NK-92 treated with Interleukin-12 subunit alpha and Interleukin-12 subunit beta, amount 100 ng/mL, for 24 hours (cell line): ENCODE measurements at regions not wholly inside any gene's neighbourhood (a gene's known extent, or its start where the extent isn't known, plus 50 kb on each side); places are given as distances from the start of the nearest gene placed in this dataset.
"Not testable (repeated sequence)": the region's sequence is repeated elsewhere in the genome, so short reads cannot be mapped to it uniquely, and the experiment has no call there.

Experiments
- DNase-seq: peaks from one replicate; lab custom pipeline; 2025; lab: John Stamatoyannopoulos, UW

GRCh38 chr6:133051240-133051639 lies 189.9 kb upstream of the EYA4 start:
- no peak for DNase-seq

- DNase-seq = no peak
Measured at GRCh38 chr6:133052465-133052864, 188.7 kb upstream of the EYA4 start.

DNA sequence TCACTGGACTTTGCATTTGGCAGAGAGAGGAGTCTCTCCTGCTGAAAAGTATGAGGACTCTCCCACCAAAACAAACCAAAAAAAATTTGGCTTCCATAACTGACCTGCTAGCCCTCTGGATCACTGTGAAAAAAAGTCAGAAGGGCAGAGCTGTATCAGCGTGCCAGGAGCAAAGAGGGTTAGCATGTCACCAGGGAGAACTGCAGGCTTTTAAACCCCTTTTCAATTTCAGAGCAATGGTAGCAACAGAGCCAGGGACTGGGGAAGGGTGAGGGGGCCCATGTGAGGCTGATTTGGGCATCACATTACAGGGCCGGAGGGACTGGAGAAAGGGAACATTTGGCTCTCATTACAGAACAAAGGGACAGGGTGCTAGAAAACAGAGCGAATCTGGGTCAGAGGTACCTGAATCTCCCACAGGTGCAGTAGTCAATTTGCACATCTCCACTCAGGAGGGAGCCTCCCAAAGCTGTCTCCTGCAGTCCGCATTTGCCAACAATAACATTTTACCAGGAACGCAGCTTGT lies 185.7 kb upstream of the EYA4 start:
- DNase-seq = no peak

DNA sequence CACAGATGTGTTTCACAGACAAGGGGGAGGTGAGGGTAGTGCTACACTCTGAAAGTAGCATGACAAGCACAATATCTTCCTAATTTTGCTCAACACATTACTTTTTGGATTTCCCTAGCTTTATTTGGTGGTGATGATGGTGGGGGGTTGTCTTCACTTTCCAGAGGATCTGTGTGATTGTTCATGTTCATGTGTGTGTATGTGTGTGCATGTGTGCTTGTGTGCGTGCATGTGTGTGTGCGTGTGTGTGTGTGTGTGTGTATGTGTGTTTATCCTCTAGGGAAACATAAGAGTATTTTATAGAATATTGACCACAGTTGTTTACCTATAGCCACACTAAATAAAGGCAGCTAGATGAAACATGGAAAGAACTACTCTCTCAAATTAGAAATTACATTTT lies 183.8 kb upstream of the EYA4 start:
- DNase-seq = no peak

- DNase-seq = no peak
Measured at GRCh38 chr6:133062077-133062476, 179.1 kb upstream of the EYA4 start.

DNA sequence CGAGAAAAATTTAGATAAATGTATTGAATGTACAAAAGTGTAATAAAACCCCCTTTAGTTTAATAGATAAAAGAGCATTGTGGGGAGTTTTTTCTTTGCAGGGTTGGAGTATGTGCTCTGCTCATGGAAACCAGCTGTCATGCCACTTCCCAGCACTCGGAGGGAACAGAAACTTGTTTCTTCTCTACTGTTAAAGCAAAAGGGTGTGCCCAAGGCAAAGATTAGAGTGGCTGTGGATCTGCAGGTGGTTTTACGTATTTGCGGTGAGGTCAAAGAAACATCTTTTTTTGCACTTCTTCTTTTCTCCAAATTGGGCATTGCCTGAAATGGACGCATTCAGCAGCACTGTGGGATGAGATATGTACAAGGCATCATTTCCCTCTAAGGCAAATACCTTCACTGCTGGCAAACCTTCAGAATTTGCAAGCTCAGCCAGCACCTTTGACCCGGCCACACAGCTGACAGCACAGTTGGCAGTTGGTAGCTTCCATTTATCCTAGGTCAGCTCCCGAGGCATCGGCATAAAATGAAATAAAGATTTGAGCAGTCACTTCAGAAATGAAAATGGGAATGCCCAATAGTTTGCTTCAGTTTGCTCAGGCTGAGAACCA lies 178.4 kb upstream of the EYA4 start:
- no peak for DNase-seq

GRCh38 chr6:133067960-133068359 lies 173.2 kb upstream of the EYA4 start:
- no peak for DNase-seq

DNA sequence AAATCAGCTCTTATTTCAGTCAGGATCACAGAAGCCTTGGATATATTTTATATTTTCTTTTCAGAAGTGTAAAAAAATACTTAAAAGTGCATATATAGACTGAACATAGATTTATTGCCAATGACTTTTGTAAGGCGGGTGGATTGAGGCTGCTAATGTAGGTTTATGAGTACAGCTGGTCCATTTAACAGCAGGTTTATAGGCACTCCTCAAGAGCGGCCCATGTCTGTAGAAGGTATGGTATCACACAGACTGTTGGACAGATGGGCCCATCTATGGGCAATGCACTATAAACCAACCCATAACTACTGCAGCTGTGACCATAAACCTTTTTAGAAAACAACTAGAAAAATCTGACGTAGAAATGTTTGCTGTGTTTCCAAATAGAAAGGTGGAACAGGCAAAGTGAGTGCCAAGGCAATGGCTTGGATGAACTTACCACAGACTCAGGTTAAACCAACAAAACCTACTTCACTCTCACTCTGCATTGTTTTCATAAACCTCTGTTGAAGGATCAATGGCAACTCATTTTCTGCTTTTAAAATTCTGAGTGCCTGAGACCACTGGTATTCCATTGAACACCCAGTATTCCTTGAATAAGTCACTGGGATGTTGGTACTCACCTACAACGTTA lies 170.6 kb upstream of the EYA4 start:
- DNase-seq = no peak

DNA sequence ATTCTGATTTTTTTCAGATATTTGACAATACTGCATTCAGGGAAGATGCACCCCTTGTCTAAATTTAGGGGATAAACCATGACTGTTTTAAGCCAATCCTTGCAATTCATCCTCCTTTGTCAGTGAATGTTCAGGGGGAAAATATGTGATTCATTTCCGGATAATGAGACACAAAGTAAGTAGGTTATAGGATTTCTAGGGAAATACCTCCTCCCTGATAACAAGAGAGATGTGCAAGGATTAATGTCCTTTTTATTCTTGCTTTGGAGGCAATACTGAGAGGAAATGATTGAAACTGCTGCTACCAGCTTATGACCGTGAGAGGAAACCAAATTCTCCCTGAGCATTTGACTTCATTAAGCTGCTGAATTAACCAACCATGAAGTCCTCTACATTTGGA lies 161.3 kb upstream of the EYA4 start:
- no peak for DNase-seq

DNA sequence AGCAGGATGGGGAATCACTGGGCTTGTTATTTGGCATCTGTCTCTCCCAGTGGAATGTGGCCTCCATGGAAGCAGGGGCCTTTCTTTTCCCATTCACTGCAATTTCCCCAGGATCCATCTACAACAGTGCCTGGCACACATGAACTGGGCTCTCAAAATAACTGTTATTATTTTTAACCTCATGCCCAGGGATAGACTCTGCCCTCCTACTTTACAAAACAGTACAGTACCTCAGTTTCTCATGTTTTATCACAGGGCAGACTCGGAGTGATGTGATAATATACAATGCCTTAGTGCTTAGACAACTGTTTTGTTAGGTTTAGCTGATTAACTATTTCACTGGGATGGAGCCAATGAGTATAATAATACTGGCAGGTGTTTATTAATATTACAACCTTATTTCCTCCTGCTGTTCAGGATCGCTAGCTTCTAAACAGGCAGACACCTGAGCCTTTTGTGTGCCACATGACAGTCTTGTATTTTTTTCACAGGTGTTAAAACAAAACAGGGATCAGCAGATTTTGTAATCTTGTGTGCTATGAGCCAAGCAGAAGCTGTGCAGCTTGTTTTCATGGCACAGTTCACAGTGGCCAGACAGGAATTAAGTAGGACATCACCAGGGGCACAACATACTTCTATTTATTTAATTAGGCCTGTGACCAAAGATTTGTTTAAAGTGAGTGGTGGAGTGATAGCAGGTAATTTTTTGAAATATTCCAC lies 157.7 kb upstream of the EYA4 start:
- no peak for DNase-seq

DNA sequence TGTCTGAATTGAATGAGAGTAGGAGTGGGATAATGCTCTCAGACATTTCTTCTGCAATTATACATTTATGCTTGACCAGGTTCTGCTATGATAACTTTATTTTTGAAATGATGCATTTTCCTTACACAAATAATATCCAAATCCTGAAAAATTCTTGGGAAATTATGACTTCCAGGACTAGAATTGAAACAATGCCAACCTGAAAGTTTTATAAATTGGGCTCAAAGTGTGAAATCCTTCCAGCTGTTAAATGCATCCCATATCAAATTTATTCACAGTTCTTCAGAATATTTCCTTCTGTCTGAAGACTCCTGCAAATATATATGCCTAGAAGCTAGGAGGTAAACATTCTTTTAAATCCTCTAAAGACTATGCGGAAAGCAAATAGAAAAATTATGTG lies 155.7 kb upstream of the EYA4 start:
- DNase-seq = no peak

- DNase-seq = no peak
Measured at GRCh38 chr6:133085896-133086295, 155.3 kb upstream of the EYA4 start.

DNA sequence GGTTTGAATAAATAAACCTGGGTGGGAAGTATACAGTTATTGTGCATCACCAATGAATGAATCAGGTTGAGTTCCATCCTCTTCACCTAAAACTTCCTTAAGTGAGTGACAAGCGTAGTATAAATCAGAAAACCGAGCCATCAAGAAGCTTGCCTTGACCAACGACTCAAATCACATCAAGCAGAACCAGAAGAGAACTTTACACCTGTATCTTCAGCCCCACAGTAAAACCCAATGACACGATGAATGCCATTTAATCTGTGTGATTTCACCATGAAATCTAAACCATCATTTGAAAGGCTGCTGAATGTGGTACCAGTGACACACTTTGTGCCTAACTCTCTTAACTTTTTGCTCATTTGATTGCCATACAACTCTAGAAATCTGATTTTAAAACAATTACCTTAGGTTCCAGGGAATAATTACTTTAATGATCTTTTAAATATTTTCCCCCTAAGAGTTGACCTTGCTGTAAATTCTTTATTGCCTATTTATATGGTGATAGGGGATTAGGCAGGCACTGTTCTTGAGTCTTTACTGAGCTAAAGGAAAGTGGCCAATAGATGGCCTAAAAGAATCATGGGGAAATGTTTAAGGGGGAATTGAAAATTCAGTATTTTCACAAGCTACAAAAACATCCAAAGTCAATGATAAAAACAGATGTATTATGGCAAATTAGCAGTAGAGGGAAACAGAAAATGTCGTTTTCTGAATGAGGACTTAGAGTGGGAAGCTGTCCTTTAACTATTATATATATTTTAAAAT lies 152.0 kb upstream of the EYA4 start:
- DNase-seq = no peak

GRCh38 chr6:133092199-133092598 lies 149.0 kb upstream of the EYA4 start:
- no peak for DNase-seq

- no peak for DNase-seq
Measured at GRCh38 chr6:133092771-133093170, 148.4 kb upstream of the EYA4 start.

DNA sequence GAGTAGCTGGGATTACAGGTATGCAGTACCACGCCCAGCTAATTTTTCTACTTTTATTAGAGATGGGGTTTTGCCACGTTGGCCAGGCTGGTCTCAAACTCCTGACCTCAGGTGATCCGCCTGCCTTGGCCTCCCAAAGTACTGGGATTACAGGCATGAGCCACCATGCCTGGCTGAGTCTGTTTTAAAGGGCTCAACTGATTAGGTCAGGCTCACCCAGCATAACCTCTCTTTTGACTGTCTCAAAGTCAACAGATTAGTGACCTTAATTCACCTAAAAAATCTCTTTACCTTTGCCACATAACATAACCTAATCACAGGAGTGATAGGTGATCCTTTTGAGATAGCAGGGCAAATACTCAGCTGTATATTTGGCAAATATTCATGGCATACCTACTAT lies 147.9 kb upstream of the EYA4 start:
- not testable (repeated sequence) for DNase-seq

GRCh38 chr6:133093956-133094355 lies 147.2 kb upstream of the EYA4 start:
- no peak for DNase-seq

- DNase-seq = no peak
Measured at GRCh38 chr6:133097208-133097607, 143.9 kb upstream of the EYA4 start.

DNA sequence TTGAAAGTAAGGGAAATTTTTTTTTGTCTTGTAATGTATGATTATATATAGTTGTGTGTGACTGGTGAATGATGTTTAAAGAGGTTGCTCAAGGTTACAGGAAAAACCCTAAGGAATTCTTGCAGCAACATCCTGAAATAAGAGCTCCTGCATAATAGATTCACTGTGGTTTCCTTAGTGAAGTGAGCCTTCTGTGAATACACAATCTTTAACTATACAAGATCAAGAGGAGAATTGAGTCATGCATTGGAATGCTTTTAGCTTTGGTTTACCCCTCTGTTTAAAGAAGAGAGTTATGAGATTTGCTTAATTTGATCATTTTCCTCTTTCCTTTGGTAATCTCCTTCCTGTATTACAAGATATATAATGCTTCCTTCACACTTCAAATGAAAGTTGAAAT lies 141.6 kb upstream of the EYA4 start:
- DNase-seq = no peak

DNA sequence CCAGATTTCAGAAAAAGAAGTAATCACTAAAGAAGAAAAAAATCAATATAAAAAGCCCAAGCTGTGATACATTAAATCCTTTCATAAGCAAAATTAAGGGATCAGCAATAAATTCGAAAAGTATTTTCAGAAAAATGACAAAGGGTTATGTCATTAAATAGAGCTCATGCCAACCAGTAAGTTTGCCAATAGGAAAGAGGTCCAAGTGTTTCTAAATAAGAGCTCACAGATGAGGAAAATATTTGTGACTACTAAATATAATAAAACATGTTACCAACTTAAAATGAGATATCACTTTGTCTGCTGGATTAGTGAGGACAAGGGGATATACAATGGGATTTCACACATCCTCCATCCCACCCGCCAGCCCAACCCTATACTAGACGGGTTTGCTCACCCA lies 140.3 kb upstream of the EYA4 start:
- no peak for DNase-seq

- no peak for DNase-seq
Measured at GRCh38 chr6:133101790-133102189, 139.4 kb upstream of the EYA4 start.

DNA sequence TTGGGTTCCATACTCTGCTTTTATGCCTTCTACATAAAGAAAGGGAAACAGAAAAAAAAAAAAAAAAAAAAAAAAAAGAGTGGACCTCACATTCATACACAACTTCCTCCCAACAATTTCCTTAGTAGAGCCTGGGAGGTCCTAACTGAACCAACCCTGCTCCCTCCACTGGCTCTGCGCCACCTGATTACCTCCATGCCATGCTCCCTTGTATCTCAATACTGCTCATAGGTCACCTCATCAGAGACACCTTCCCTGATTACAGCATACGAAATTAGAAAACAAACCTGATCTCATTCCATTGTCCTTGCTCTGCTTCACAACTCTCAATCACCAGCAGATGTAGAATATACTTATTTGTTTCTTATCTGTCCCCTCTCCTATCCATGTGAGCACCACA lies 134.2 kb upstream of the EYA4 start:
- DNase-seq = no peak

- no peak for DNase-seq
Measured at GRCh38 chr6:133108419-133108818, 132.7 kb upstream of the EYA4 start.
